ENCODE measurements at regions not wholly inside any gene's neighbourhood (a gene's known extent, or its start where the extent isn't known, plus 50 kb on each side); places are given as distances from the start of the nearest gene placed in this dataset.
A peak's percentile ranks its signal among the peaks of the same experiment; 100 is the strongest.

GRCh38 chr1:88035578-88035977, 648.5 kb upstream of the PKN2 start:
- intact Hi-C loops (cut with DNase I; ENCODE audit: low total_unique reads), result no loop called here
- Histone ChIP-seq H3K27ac (no peak overlapping the region), H3K4me1 (no peaks in the 10 kb centered on the region), H3K4me3 (no peak overlapping the region), H3K9me3 (peaks cover 3 to 36% (median 24%) of the 10 kb centered on the region in 8 donors), H3K27me3 (replicated peaks in 1 of 7) (no peaks in the 10 kb centered on the region), H3K36me3 (no peaks in the 10 kb centered on the region)
- TF ChIP-seq POLR2AphosphoS5 (IDR thresholded peaks at IDR 0.05), result no peak
- no peak for TF ChIP-seq CTCF (IDR thresholded peaks at IDR 0.05 in 8 of 11, conservative IDR thresholded peaks at IDR 0.05 in 3 of 11)
- TF ChIP-seq POLR2A (IDR thresholded peaks at IDR 0.05), result no peak
- WGBS, 5 donors, result 89 to 93% (median 89%) methylated on average over 8 of the region's 8 CpGs
- peak; percentile 52 for DNase-seq

GRCh38 chr1:88036345-88037014, 647.6 kb upstream of the PKN2 start:
- H3K4me3 ChIP-seq, result no peak overlapping the region
- TF ChIP-seq POLR2A (IDR thresholded peaks at IDR 0.05), result no peak
- H3K27me3 ChIP-seq (replicated peaks in 1 of 7), result no peaks in the 10 kb centered on the region
- WGBS, 5 donors, result 84 to 92% (median 88%) methylated on average over 11 to 12 of the region's 12 CpGs
- intact Hi-C loops (cut with DNase I; ENCODE audit: low total_unique reads), result no loop called here
- H3K4me1 ChIP-seq, result no peaks in the 10 kb centered on the region
- peak; percentile 73 for DNase-seq
- H3K9me3 ChIP-seq, result peaks cover 3 to 41% (median 27%) of the 10 kb centered on the region in 8 donors
- no peaks in the 10 kb centered on the region for H3K36me3 ChIP-seq
- H3K27ac ChIP-seq, result no peak overlapping the region

GRCh38 chr1:88039240-88039639, 644.8 kb upstream of the PKN2 start:
- WGBS, 5 donors, result 70 to 85% (median 78%) methylated on average over 1 of the region's 1 CpG
- no peaks in the 10 kb centered on the region for H3K4me1 ChIP-seq
- H3K4me3 ChIP-seq, result no peak overlapping the region
- H3K36me3 ChIP-seq, result no peaks in the 10 kb centered on the region
- peaks cover 3 to 41% (median 27%) of the 10 kb centered on the region in 8 donors for H3K9me3 ChIP-seq
- intact Hi-C loops (cut with DNase I; ENCODE audit: low total_unique reads), result no loop called here
- no peak overlapping the region for H3K27ac ChIP-seq
- H3K27me3 ChIP-seq (replicated peaks in 1 of 7), result no peaks in the 10 kb centered on the region
- TF ChIP-seq POLR2AphosphoS5 (IDR thresholded peaks at IDR 0.05) (no peak), POLR2A (IDR thresholded peaks at IDR 0.05) (no peak), CTCF (IDR thresholded peaks at IDR 0.05 in 8 of 11, conservative IDR thresholded peaks at IDR 0.05 in 3 of 11) (no peak)
- no peak for DNase-seq

GRCh38 chr1:88043834-88044233, 640.2 kb upstream of the PKN2 start:
- Histone ChIP-seq H3K36me3 (no peaks in the 10 kb centered on the region), H3K4me3 (no peak overlapping the region), H3K27ac (no peak overlapping the region), H3K9me3 (peaks cover 3 to 25% (median 20%) of the 10 kb centered on the region in 8 donors), H3K4me1 (no peaks in the 10 kb centered on the region), H3K27me3 (replicated peaks in 1 of 7) (no peaks in the 10 kb centered on the region)
- no peak for TF ChIP-seq POLR2A (IDR thresholded peaks at IDR 0.05)
- no peak for TF ChIP-seq POLR2AphosphoS5 (IDR thresholded peaks at IDR 0.05)
- TF ChIP-seq CTCF (IDR thresholded peaks at IDR 0.05 in 8 of 11, conservative IDR thresholded peaks at IDR 0.05 in 3 of 11), result no peak
- no peak for DNase-seq
- intact Hi-C loops (cut with DNase I; ENCODE audit: low total_unique reads), result no loop called here
